ENCODE measurements at regions not wholly inside any gene's neighbourhood (a gene's known extent, or its start where the extent isn't known, plus 50 kb on each side); places are given as distances from the start of the nearest gene placed in this dataset.

- TF ChIP-seq ATF3 (IDR thresholded peaks at IDR 0.05) (no peak), YY1 (IDR thresholded peaks at IDR 0.05; ENCODE audit: extremely low read depth, insufficient replicate concordance, low read depth, low read length) (no peak), POLR2A (IDR thresholded peaks at IDR 0.05; ENCODE audit: borderline replicate concordance, extremely low read depth, insufficient read depth, insufficient read length) (no peak), CEBPB (IDR thresholded peaks at IDR 0.05; ENCODE audit: low read depth) (no peak), EZH2 (IDR thresholded peaks at IDR 0.05) (no peak)
Measured at GRCh38 chr18:8958660-8959059, 143.8 kb upstream of the NDUFV2 start.

Measured in HCT116 (cell line).